Mucosa of descending colon (tissue), 3 donors: ENCODE measurements at regions not wholly inside any gene's neighbourhood (a gene's known extent, or its start where the extent isn't known, plus 50 kb on each side); places are given as distances from the start of the nearest gene placed in this dataset.

Experiments
- ATAC-seq: fragments of 200-7000 bp; cut with Tn5 transposase; one replicate; pipeline ENCODE4 v1.9.1; 2020; ENCODE audit warnings: mild to moderate bottlenecking, moderate library complexity
- DNase-seq, 3 donors: peaks; one replicate each; pipeline ENCODE4 v3.0.0-alpha.2; 2020
- H3K36me3 ChIP-seq: fragments of 200-600 bp; one replicate; pipeline ENCODE4 v1.8.0; 2021; ENCODE audit warnings: low read depth, mild to moderate bottlenecking
- H3K4me1 ChIP-seq: fragments of 200-600 bp; one replicate; pipeline ENCODE4 v1.8.0; 2021; ENCODE audit warnings: low read depth, mild to moderate bottlenecking
- H3K4me3 ChIP-seq: fragments of 200-600 bp; one replicate; pipeline ENCODE4 v1.8.0; 2021; ENCODE audit warnings: mild to moderate bottlenecking
- H3K9me3 ChIP-seq: fragments of 200-600 bp; one replicate; pipeline ENCODE4 v1.8.0; 2021; ENCODE audit warnings: mild to moderate bottlenecking
- CTCF ChIP-seq: fragments of 200-600 bp; IDR thresholded peaks from one replicate; pipeline ENCODE4 v1.8.0; 2022; ENCODE audit warnings: antibody characterized with exemption, mild to moderate bottlenecking
- intact Hi-C, 2 donors: fragments of 100-400 bp; cut with DNase I in 1 of 2; cut with micrococcal nuclease in 1 of 2; formaldehyde crosslinking; loops; one replicate each; pipeline versions ENCODE4 v1.11.0 to v1.11.1; 2022; cut with DNase I, micrococcal nuclease
- donor health status: DM: no; HTN: no; CAD: no; lungs with moderate emphysema.
- donor health status: DM: no; HTN: no; CAD: no.
- donor health status: DM: no; HTN: yes; CAD: no.

- TF ChIP-seq CTCF: no peak
- Histone ChIP-seq H3K36me3 (no peaks in the 10 kb centered on the region), H3K4me1 (no peaks in the 10 kb centered on the region), H3K9me3 (no peaks in the 10 kb centered on the region), H3K4me3 (no peak overlapping the region)
- intact Hi-C loops: no loop called here
- DNase-seq (peak in 1 of 3 donors; percentile 25), ATAC-seq (peak; percentile 53)
These were observed 210.9 kb downstream of the NDUFA10 start for GRCh38 chr2:239814116-239814860.

- ATAC-seq: no peak
- Histone ChIP-seq H3K9me3 (no peaks in the 10 kb centered on the region), H3K4me3 (no peak overlapping the region), H3K4me1 (no peaks in the 10 kb centered on the region), H3K36me3 (no peaks in the 10 kb centered on the region)
- peak in 1 of 3 donors; percentile 8 for DNase-seq
- intact Hi-C loops: no loop called here
- TF ChIP-seq CTCF: no peak
These were observed 211.7 kb downstream of the NDUFA10 start for GRCh38 chr2:239813261-239814115.

- H3K4me3 ChIP-seq: no peak overlapping the region
- no peaks in the 10 kb centered on the region for H3K4me1 ChIP-seq
- ATAC-seq (no peak), DNase-seq (no peak)
- H3K36me3 ChIP-seq: no peaks in the 10 kb centered on the region
- no peak for TF ChIP-seq CTCF
- intact Hi-C loops: no loop called here
- no peaks in the 10 kb centered on the region for H3K9me3 ChIP-seq
These were observed 213.2 kb downstream of the NDUFA10 start for GRCh38 chr2:239811806-239812560.

GRCh38 chr2:239811111-239811781, 213.9 kb downstream of the NDUFA10 start:
- ATAC-seq (no peak), DNase-seq (peak in 1 of 3 donors; percentile 9)
- TF ChIP-seq CTCF: no peak
- Histone ChIP-seq H3K4me1 (no peaks in the 10 kb centered on the region), H3K4me3 (no peak overlapping the region), H3K9me3 (no peaks in the 10 kb centered on the region), H3K36me3 (no peaks in the 10 kb centered on the region)
- intact Hi-C loops: no loop called here

GRCh38 chr2:239809391-239809790, 215.8 kb downstream of the NDUFA10 start:
- DNase-seq (no peak), ATAC-seq (no peak)
- H3K4me3 ChIP-seq: no peak overlapping the region
- no peak for TF ChIP-seq CTCF
- intact Hi-C loops: no loop called here
- no peaks in the 10 kb centered on the region for H3K9me3 ChIP-seq
- no peaks in the 10 kb centered on the region for H3K36me3 ChIP-seq
- H3K4me1 ChIP-seq: no peaks in the 10 kb centered on the region
